SU-DHL-6 (cell line): ENCODE measurements at regions not wholly inside any gene's neighbourhood (a gene's known extent, or its start where the extent isn't known, plus 50 kb on each side); places are given as distances from the start of the nearest gene placed in this dataset.
"Not testable (repeated sequence)": the region's sequence is repeated elsewhere in the genome, so short reads cannot be mapped to it uniquely, and the experiment has no call there.

ENCODE experiments used
- H2AFZ ChIP-seq: fragments of 200-600 bp; sonication (generic); 2 replicates; pipeline ENCODE4 v1.6.1; 2014; ENCODE audit warnings: low read depth, mild to moderate bottlenecking, moderate library complexity, mixed read lengths, antibody characterized with exemption, low read length; ENCODE audit not compliant: severe bottlenecking
- H3F3A ChIP-seq: fragments of 200-600 bp; shearing (Covaris generic); 2 replicates; pipeline ENCODE4 v1.6.0; 2016; ENCODE audit warnings: antibody characterized with exemption, mild to moderate bottlenecking; ENCODE audit not compliant: insufficient read depth
- H3K27ac ChIP-seq: fragments of 200-600 bp; sonication (generic); 2 replicates; pipeline ENCODE4 v1.5.1; 2016; ENCODE audit warnings: low read depth, mild to moderate bottlenecking, low read length, moderate library complexity, mixed read lengths
- H3K27me3 ChIP-seq: fragments of 200-600 bp; sonication (generic), shearing (Covaris generic); 2 replicates; pipeline ENCODE4 v1.6.0; 2014; ENCODE audit warnings: mild to moderate bottlenecking, low read length
- H3K36me3 ChIP-seq: fragments of 200-600 bp; sonication (generic); 2 replicates; pipeline ENCODE4 v1.6.1; 2014; ENCODE audit warnings: mild to moderate bottlenecking, low read length, mixed read lengths
- H3K4me2 ChIP-seq: fragments of 300-600, 200-600 bp; shearing (Covaris generic), sonication (generic); 2 replicates; pipeline ENCODE4 v1.6.0; 2014; ENCODE audit warnings: low read length, low read depth, mild to moderate bottlenecking; ENCODE audit not compliant: poor library complexity, severe bottlenecking
- H3K4me3 ChIP-seq: fragments of 200-600 bp; sonication (generic); 2 replicates; pipeline ENCODE4 v1.5.1; 2014; ENCODE audit warnings: antibody characterized with exemption, low read length, mild to moderate bottlenecking, mixed read lengths; ENCODE audit not compliant: insufficient read depth, poor library complexity, severe bottlenecking
- H3K79me2 ChIP-seq: fragments of 200-600 bp; sonication (generic); 2 replicates; pipeline ENCODE4 v1.6.1; 2014; ENCODE audit warnings: mild to moderate bottlenecking, low read length, moderate library complexity; ENCODE audit not compliant: insufficient read depth
- H3K9ac ChIP-seq: fragments of 200-600 bp; sonication (generic); 2 replicates; pipeline ENCODE4 v1.7.0; 2014; ENCODE audit warnings: mild to moderate bottlenecking, low read length
- H3K9me2 ChIP-seq: fragments of 200-600 bp; sonication (generic); replicated peaks from 2 replicates; pipeline ENCODE4 v1.6.1; 2014; ENCODE audit warnings: low read length; ENCODE audit not compliant: insufficient read depth
- H3K9me3 ChIP-seq: fragments of 200-600 bp; sonication (generic); 2 replicates; pipeline ENCODE4 v1.6.1; 2014; ENCODE audit warnings: low read length, mixed read lengths; ENCODE audit not compliant: insufficient read depth
- H4K20me1 ChIP-seq: fragments of 200-600 bp; sonication (generic); 2 replicates; pipeline ENCODE4 v1.6.1; 2014; ENCODE audit warnings: low read depth, mild to moderate bottlenecking, antibody characterized with exemption, low read length, moderate library complexity, mixed read lengths
- CTCF ChIP-seq: fragments of 200-600 bp; sonication (generic); IDR thresholded peaks from one replicate; pipeline ENCODE4 v1.5.1; 2017; ENCODE audit warnings: antibody characterized with exemption, mild to moderate bottlenecking, low read length, moderate library complexity; ENCODE audit not compliant: insufficient read depth, poor library complexity, severe bottlenecking
- EZH2phosphoT487 ChIP-seq: fragments of 200-600 bp; sonication (generic), shearing (Covaris generic); conservative IDR thresholded peaks from 2 replicates; pipeline ENCODE4 v1.6.1; 2018; ENCODE audit warnings: mild to moderate bottlenecking, antibody characterized with exemption, low read length, moderate library complexity, mixed read lengths

- H3K27ac ChIP-seq, result no peak overlapping the region
- H3K9ac ChIP-seq, result no peak overlapping the region
- no peak overlapping the region for H3K4me2 ChIP-seq
- H3K79me2 ChIP-seq, result no peaks in the 10 kb centered on the region
- no peak overlapping the region for H2AFZ ChIP-seq
- H3K9me2 ChIP-seq, result no peaks in the 10 kb centered on the region
- no peaks in the 10 kb centered on the region for H4K20me1 ChIP-seq
- peaks cover 3% of the 10 kb centered on the region; the same call in 1 of the 2 replicates for H3K36me3 ChIP-seq
- H3K27me3 ChIP-seq, result peaks cover 7% of the 10 kb centered on the region; the same call in 1 of the 2 replicates
- no peaks in the 10 kb centered on the region for H3F3A ChIP-seq
- no peaks in the 10 kb centered on the region for H3K9me3 ChIP-seq
- no peak overlapping the region for H3K4me3 ChIP-seq
- TF ChIP-seq CTCF (no peak), EZH2phosphoT487 (no peak)
Measured at GRCh38 chr6:27531772-27532459, 59.0 kb upstream of the ZNF184 start.

GRCh38 chr6:27529796-27530195, 56.9 kb upstream of the ZNF184 start:
- H2AFZ ChIP-seq, H3F3A ChIP-seq, H4K20me1 ChIP-seq, H3K36me3 ChIP-seq, H3K79me2 ChIP-seq, H3K9me2 ChIP-seq, H3K4me3 ChIP-seq, H3K27ac ChIP-seq, H3K9ac ChIP-seq, H3K9me3 ChIP-seq, H3K4me2 ChIP-seq, H3K27me3 ChIP-seq: not testable (repeated sequence)

- H3K79me2 ChIP-seq, result no peaks in the 10 kb centered on the region
- H3K36me3 ChIP-seq, result peaks cover 3% of the 10 kb centered on the region; the same call in 1 of the 2 replicates
- no peaks in the 10 kb centered on the region for H3F3A ChIP-seq
- peaks cover 7% of the 10 kb centered on the region; the same call in 1 of the 2 replicates for H3K27me3 ChIP-seq
- H3K4me2 ChIP-seq, result no peak overlapping the region
- TF ChIP-seq EZH2phosphoT487, result no peak
- TF ChIP-seq CTCF, result no peak
- H3K9ac ChIP-seq, result no peak overlapping the region
- H3K27ac ChIP-seq, result no peak overlapping the region
- no peaks in the 10 kb centered on the region for H3K9me3 ChIP-seq
- H3K4me3 ChIP-seq, result no peak overlapping the region
- no peaks in the 10 kb centered on the region for H3K9me2 ChIP-seq
- H2AFZ ChIP-seq, result no peak overlapping the region
- H4K20me1 ChIP-seq, result no peaks in the 10 kb centered on the region
Measured at GRCh38 chr6:27528714-27529113, 55.8 kb upstream of the ZNF184 start.
